ENCODE measurements at regions not wholly inside any gene's neighbourhood (a gene's known extent, or its start where the extent isn't known, plus 50 kb on each side); places are given as distances from the start of the nearest gene placed in this dataset.

DNA sequence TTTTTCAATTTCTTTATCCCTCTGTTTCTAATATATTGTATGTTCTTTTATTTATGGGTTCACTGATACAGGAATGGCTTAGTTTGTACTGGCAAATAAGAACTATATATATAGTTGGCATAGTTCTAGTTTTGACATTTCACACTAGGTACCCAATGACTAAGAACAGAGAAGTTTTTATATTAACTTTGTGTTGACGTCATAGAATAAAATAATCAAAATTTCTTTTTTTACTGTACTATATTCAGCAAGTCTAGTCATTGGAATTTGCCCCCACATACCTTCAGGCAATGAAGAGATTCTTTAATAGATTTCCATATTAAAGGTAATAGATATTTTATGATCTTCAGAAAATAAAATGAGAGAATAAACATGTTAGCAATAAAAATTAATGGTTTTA is 713.2 kb downstream of the NOVA1 start:
- RAD21 ChIA-PET (ENCODE audit: low non-redundant PET in 1 of 2, low total read pairs in 2 of 2, uncharacterized antibody in 2 of 2, unreplicated experiment in 2 of 2): no interaction called here
- no peaks in the 10 kb centered on the region for H3K9me2 ChIP-seq (ENCODE audit: insufficient read depth)
- H3K79me2 ChIP-seq (ENCODE audit: insufficient read depth, low read length): no peaks in the 10 kb centered on the region
- no TSS peak for BruUV-seq (replicated peaks)
- no peak for TF ChIP-seq POLR2A (IDR thresholded peaks at IDR 0.05; ENCODE audit: borderline replicate concordance, extremely low read depth, insufficient read depth, insufficient read length)
- TF ChIP-seq CEBPB (IDR thresholded peaks at IDR 0.05; ENCODE audit: low read depth): no peak
- no peak for TF ChIP-seq TCF7L2 (IDR thresholded peaks at IDR 0.05; ENCODE audit: borderline replicate concordance, extremely low read depth, insufficient read depth, insufficient read length)
- TF ChIP-seq FOSL1 (IDR thresholded peaks at IDR 0.05; ENCODE audit: low read depth): no peak
- TF ChIP-seq, protein P1, sequence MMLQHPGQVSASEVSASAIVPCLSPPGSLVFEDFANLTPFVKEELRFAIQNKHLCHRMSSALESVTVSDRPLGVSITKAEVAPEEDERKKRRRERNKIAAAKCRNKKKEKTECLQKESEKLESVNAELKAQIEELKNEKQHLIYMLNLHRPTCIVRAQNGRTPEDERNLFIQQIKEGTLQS (IDR thresholded peaks at IDR 0.05): no peak
- no peak for TF ChIP-seq EZH2phosphoT487 (IDR thresholded peaks at IDR 0.05; ENCODE audit: borderline replicate concordance)
- TF ChIP-seq ZFX (IDR thresholded peaks at IDR 0.05): no peak
- TF ChIP-seq, protein P2, sequence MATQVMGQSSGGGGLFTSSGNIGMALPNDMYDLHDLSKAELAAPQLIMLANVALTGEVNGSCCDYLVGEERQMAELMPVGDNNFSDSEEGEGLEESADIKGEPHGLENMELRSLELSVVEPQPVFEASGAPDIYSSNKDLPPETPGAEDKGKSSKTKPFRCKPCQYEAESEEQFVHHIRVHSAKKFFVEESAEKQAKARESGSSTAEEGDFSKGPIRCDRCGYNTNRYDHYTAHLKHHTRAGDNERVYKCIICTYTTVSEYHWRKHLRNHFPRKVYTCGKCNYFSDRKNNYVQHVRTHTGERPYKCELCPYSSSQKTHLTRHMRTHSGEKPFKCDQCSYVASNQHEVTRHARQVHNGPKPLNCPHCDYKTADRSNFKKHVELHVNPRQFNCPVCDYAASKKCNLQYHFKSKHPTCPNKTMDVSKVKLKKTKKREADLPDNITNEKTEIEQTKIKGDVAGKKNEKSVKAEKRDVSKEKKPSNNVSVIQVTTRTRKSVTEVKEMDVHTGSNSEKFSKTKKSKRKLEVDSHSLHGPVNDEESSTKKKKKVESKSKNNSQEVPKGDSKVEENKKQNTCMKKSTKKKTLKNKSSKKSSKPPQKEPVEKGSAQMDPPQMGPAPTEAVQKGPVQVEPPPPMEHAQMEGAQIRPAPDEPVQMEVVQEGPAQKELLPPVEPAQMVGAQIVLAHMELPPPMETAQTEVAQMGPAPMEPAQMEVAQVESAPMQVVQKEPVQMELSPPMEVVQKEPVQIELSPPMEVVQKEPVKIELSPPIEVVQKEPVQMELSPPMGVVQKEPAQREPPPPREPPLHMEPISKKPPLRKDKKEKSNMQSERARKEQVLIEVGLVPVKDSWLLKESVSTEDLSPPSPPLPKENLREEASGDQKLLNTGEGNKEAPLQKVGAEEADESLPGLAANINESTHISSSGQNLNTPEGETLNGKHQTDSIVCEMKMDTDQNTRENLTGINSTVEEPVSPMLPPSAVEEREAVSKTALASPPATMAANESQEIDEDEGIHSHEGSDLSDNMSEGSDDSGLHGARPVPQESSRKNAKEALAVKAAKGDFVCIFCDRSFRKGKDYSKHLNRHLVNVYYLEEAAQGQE (IDR thresholded peaks at IDR 0.05; ENCODE audit: low read depth): no peak
- TF ChIP-seq, protein P3, sequence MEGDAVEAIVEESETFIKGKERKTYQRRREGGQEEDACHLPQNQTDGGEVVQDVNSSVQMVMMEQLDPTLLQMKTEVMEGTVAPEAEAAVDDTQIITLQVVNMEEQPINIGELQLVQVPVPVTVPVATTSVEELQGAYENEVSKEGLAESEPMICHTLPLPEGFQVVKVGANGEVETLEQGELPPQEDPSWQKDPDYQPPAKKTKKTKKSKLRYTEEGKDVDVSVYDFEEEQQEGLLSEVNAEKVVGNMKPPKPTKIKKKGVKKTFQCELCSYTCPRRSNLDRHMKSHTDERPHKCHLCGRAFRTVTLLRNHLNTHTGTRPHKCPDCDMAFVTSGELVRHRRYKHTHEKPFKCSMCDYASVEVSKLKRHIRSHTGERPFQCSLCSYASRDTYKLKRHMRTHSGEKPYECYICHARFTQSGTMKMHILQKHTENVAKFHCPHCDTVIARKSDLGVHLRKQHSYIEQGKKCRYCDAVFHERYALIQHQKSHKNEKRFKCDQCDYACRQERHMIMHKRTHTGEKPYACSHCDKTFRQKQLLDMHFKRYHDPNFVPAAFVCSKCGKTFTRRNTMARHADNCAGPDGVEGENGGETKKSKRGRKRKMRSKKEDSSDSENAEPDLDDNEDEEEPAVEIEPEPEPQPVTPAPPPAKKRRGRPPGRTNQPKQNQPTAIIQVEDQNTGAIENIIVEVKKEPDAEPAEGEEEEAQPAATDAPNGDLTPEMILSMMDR (IDR thresholded peaks at IDR 0.05 in 2 of 3, conservative IDR thresholded peaks at IDR 0.05 in 1 of 3; ENCODE audit: borderline replicate concordance in 1 of 3, insufficient read depth in 1 of 3, low read depth in 2 of 3, low read length in 2 of 3): no peak
- no peak for TF ChIP-seq JUND (IDR thresholded peaks at IDR 0.05)
- no peak for TF ChIP-seq ELF1 (IDR thresholded peaks at IDR 0.05; ENCODE audit: borderline replicate concordance, low read depth)
- no peak for TF ChIP-seq RAD21 (IDR thresholded peaks at IDR 0.05; ENCODE audit: low read depth)
- no peak for TF ChIP-seq POLR2AphosphoS5 (IDR thresholded peaks at IDR 0.05; ENCODE audit: low read depth, low read length)
- TF ChIP-seq, protein P4, sequence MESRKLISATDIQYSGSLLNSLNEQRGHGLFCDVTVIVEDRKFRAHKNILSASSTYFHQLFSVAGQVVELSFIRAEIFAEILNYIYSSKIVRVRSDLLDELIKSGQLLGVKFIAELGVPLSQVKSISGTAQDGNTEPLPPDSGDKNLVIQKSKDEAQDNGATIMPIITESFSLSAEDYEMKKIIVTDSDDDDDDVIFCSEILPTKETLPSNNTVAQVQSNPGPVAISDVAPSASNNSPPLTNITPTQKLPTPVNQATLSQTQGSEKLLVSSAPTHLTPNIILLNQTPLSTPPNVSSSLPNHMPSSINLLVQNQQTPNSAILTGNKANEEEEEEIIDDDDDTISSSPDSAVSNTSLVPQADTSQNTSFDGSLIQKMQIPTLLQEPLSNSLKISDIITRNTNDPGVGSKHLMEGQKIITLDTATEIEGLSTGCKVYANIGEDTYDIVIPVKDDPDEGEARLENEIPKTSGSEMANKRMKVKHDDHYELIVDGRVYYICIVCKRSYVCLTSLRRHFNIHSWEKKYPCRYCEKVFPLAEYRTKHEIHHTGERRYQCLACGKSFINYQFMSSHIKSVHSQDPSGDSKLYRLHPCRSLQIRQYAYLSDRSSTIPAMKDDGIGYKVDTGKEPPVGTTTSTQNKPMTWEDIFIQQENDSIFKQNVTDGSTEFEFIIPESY (IDR thresholded peaks at IDR 0.05; ENCODE audit: extremely low read depth, insufficient replicate concordance, low read length): no peak
- no peak for TF ChIP-seq SRF (IDR thresholded peaks at IDR 0.05; ENCODE audit: low read depth)
- no peak for TF ChIP-seq SIN3A (IDR thresholded peaks at IDR 0.05; ENCODE audit: low read depth)
- TF ChIP-seq SP1 (IDR thresholded peaks at IDR 0.05; ENCODE audit: low read depth): no peak
- TF ChIP-seq ZNF274 (IDR thresholded peaks at IDR 0.05; ENCODE audit: low read depth, low read length): no peak
- TF ChIP-seq YY1 (IDR thresholded peaks at IDR 0.05; ENCODE audit: extremely low read depth, insufficient replicate concordance, low read depth, low read length): no peak
- H3K4me3 ChIP-seq (replicated peaks in 1 of 2; ENCODE audit: low read depth in 1 of 2, low read length in 2 of 2): no peak overlapping the region
- H3K9ac ChIP-seq (ENCODE audit: low read length): no peak overlapping the region
- no peak for ATAC-seq
- H3K9me3 ChIP-seq (ENCODE audit: control insufficient read depth in 1 of 2, insufficient read depth in 1 of 2, low read depth in 1 of 2, low read length in 2 of 2): peaks cover 3 to 23% of the 10 kb centered on the region in 2 experiments; a peak in 2 of 4 replicates
- POLR2A ChIA-PET: no interaction called here
- no peak for DNase-seq (ENCODE audit: low read depth, low spot score)
- CTCF ChIA-PET: no interaction called here
- no peaks in the 10 kb centered on the region for H3K4me1 ChIP-seq (ENCODE audit: control insufficient read depth in 1 of 2, insufficient read depth in 2 of 2, low read length in 2 of 2)
- no peak overlapping the region for H2AFZ ChIP-seq (ENCODE audit: low read depth, low read length, poor library complexity, severe bottlenecking)
- H3K27ac ChIP-seq (ENCODE audit: low read depth, low read length): no peak overlapping the region
- intact Hi-C loops (cut with micrococcal nuclease): no loop called here
- no peak overlapping the region for H3K4me2 ChIP-seq (ENCODE audit: low read length)
- H3K36me3 ChIP-seq (ENCODE audit: control insufficient read depth in 1 of 2, insufficient read depth in 2 of 2, low read length in 2 of 2): no peaks in the 10 kb centered on the region
- H4K20me1 ChIP-seq (ENCODE audit: insufficient read depth): no peaks in the 10 kb centered on the region
- H3K27me3 ChIP-seq (ENCODE audit: insufficient read depth, low read length): no peaks in the 10 kb centered on the region

All from HCT116 (cell line).